ENCODE measurements at regions not wholly inside any gene's neighbourhood (a gene's known extent, or its start where the extent isn't known, plus 50 kb on each side); places are given as distances from the start of the nearest gene placed in this dataset.
A peak's percentile ranks its signal among the peaks of the same experiment; 100 is the strongest.

GRCh38 chr2:21543630-21544029 is 419.9 kb downstream of the TDRD15 start:
- DNase-seq, result no peak

GRCh38 chr2:21544392-21544791 is 420.6 kb downstream of the TDRD15 start:
- DNase-seq, result no peak

- peak; percentile 70 for DNase-seq
These were observed 429.2 kb downstream of the TDRD15 start for GRCh38 chr2:21552981-21553380.

- DNase-seq, result no peak
These were observed 435.6 kb downstream of the TDRD15 start for GRCh38 chr2:21559351-21559750.

- DNase-seq, result no peak
These were observed 438.2 kb downstream of the TDRD15 start for GRCh38 chr2:21561965-21562364.

- DNase-seq, result no peak
These were observed 443.6 kb downstream of the TDRD15 start for GRCh38 chr2:21567395-21567794.

GRCh38 chr2:21571686-21572085 is 447.9 kb downstream of the TDRD15 start:
- no peak for DNase-seq

- no peak for DNase-seq
These were observed 456.6 kb downstream of the TDRD15 start for GRCh38 chr2:21580391-21580790.

- no peak for DNase-seq
These were observed 462.1 kb downstream of the TDRD15 start for GRCh38 chr2:21585881-21586280.

- no peak for DNase-seq
These were observed 466.4 kb downstream of the TDRD15 start for GRCh38 chr2:21590026-21590690.

GRCh38 chr2:21591926-21592325 is 468.2 kb downstream of the TDRD15 start:
- no peak for DNase-seq

- DNase-seq, result no peak
These were observed 475.6 kb downstream of the TDRD15 start for GRCh38 chr2:21599417-21599816.

GRCh38 chr2:21602789-21603188 is 479.0 kb downstream of the TDRD15 start:
- no peak for DNase-seq

GRCh38 chr2:21607572-21607971 is 483.8 kb downstream of the TDRD15 start:
- DNase-seq, result no peak

- no peak for DNase-seq
These were observed 486.5 kb downstream of the TDRD15 start for GRCh38 chr2:21610304-21610703.

- no peak for DNase-seq
These were observed 494.2 kb downstream of the TDRD15 start for GRCh38 chr2:21617885-21618434.

GRCh38 chr2:21620771-21621170 is 497.0 kb downstream of the TDRD15 start:
- DNase-seq, result peak; percentile 18

- DNase-seq, result no peak
These were observed 504.2 kb downstream of the TDRD15 start for GRCh38 chr2:21627938-21628337.

- DNase-seq, result no peak
These were observed 509.2 kb downstream of the TDRD15 start for GRCh38 chr2:21633015-21633414.

- no peak for DNase-seq
These were observed 509.7 kb downstream of the TDRD15 start for GRCh38 chr2:21633466-21633865.

- no peak for DNase-seq
These were observed 510.1 kb downstream of the TDRD15 start for GRCh38 chr2:21633911-21634310.

- no peak for DNase-seq
These were observed 516.3 kb downstream of the TDRD15 start for GRCh38 chr2:21640046-21640445.

GRCh38 chr2:21642647-21643046 is 518.9 kb downstream of the TDRD15 start:
- no peak for DNase-seq

GRCh38 chr2:21643180-21643579 is 519.4 kb downstream of the TDRD15 start:
- no peak for DNase-seq

- no peak for DNase-seq
These were observed 520.5 kb downstream of the TDRD15 start for GRCh38 chr2:21644266-21644665.
